IMR-90 (cell line): ENCODE measurements at regions not wholly inside any gene's neighbourhood (a gene's known extent, or its start where the extent isn't known, plus 50 kb on each side); places are given as distances from the start of the nearest gene placed in this dataset.

ENCODE experiments used
- ATAC-seq: fragments of 200-7000 bp; cut with Tn5 transposase; 2 replicates; pipeline ENCODE4 v1.9.1; 2020; ENCODE audit warnings: low read depth, mild to moderate bottlenecking, moderate library complexity
- BruUV-seq: library from RNA; stranded (reverse); fragments of 400-500 nt; replicated peaks from 2 replicates; lab custom pipeline; 2021; lab: Mats Ljungman, UMichigan
- CTCF ChIA-PET: fragments of 300-600 bp; formaldehyde crosslinking; extraction: SDS; loops from one replicate; lab custom pipeline; 2021; ENCODE audit warnings: antibody characterized with exemption; lab: Yijun Ruan, JAX
- POLR2A ChIA-PET: fragments of 300-600 bp; sonication (Branson Sonifier 250); formaldehyde crosslinking; loops from one replicate; lab custom pipeline; 2022; ENCODE audit warnings: antibody characterized with exemption; ENCODE audit not compliant: unreplicated experiment; lab: Charles Lee
- DNase-seq: peaks from one replicate; pipeline ENCODE4 v3.0.0; 2013
- H2AFZ ChIP-seq: replicated peaks from 2 replicates; pipeline ENCODE3; 2013; ENCODE audit warnings: low read length, mild to moderate bottlenecking; ENCODE audit not compliant: poor library complexity
- H2AK5ac ChIP-seq: 2 replicates; pipeline ENCODE4 v1.6.1; 2013; ENCODE audit warnings: low read depth, low read length, inconsistent platforms
- H2AK9ac ChIP-seq: replicated peaks from 2 replicates; pipeline ENCODE3; 2013; ENCODE audit warnings: mild to moderate bottlenecking, low read depth, low read length, moderate library complexity; ENCODE audit not compliant: poor library complexity
- H2BK120ac ChIP-seq: 2 replicates; pipeline ENCODE4 v1.6.1; 2013; ENCODE audit warnings: low read depth, low read length, inconsistent platforms
- H2BK15ac ChIP-seq: 3 replicates; pipeline ENCODE4 v1.6.1; 2013; ENCODE audit warnings: low read depth, low read length, inconsistent platforms
- H2BK20ac ChIP-seq: 2 replicates; pipeline ENCODE4 v1.6.1; 2013; ENCODE audit warnings: low read depth, mild to moderate bottlenecking, inconsistent platforms, low read length, moderate library complexity
- H2BK5ac ChIP-seq: 2 replicates; pipeline ENCODE4 v1.6.1; 2013; ENCODE audit warnings: mild to moderate bottlenecking, low read depth, low read length, inconsistent platforms; ENCODE audit not compliant: poor library complexity, severe bottlenecking
- H3K14ac ChIP-seq: replicated peaks from 2 replicates; pipeline ENCODE4 v1.6.1; 2013; ENCODE audit warnings: low read depth, low read length, inconsistent platforms
- H3K18ac ChIP-seq: 2 replicates; pipeline ENCODE4 v1.6.1; 2013; ENCODE audit warnings: low read depth, low read length, control low read depth
- H3K23ac ChIP-seq: 2 replicates; pipeline ENCODE4 v1.6.1; 2013; ENCODE audit warnings: low read depth, low read length, inconsistent platforms
- H3K27ac ChIP-seq: 2 replicates; pipeline ENCODE4 v1.5.1; 2013; ENCODE audit warnings: mild to moderate bottlenecking, control low read depth, low read length; ENCODE audit not compliant: insufficient read depth
- H3K27me3 ChIP-seq: 2 replicates; pipeline ENCODE4 v1.6.1; 2013; ENCODE audit warnings: low read length; ENCODE audit not compliant: control insufficient read depth, insufficient read depth
- H3K36me3 ChIP-seq: 2 replicates; pipeline ENCODE4 v1.6.1; 2013; ENCODE audit warnings: low read length, mixed read lengths; ENCODE audit not compliant: control insufficient read depth, insufficient read depth
- H3K4ac ChIP-seq: 2 replicates; pipeline ENCODE4 v1.6.1; 2013; ENCODE audit warnings: low read depth, low read length, inconsistent platforms
- H3K4me1 ChIP-seq: 2 replicates; pipeline ENCODE4 v1.6.1; 2013; ENCODE audit warnings: low read length, mixed read lengths; ENCODE audit not compliant: control insufficient read depth, insufficient read depth
- H3K4me2 ChIP-seq: 2 replicates; pipeline ENCODE4 v1.6.1; 2013; ENCODE audit warnings: low read depth, mild to moderate bottlenecking, control low read depth, low read length, moderate library complexity
- H3K4me3 ChIP-seq: 2 replicates; pipeline ENCODE4 v1.5.1; 2013; ENCODE audit warnings: low read depth, mild to moderate bottlenecking, control low read depth, low read length, moderate library complexity; ENCODE audit not compliant: insufficient read depth
- H3K56ac ChIP-seq: 2 replicates; pipeline ENCODE4 v1.6.1; 2013; ENCODE audit warnings: low read length, inconsistent platforms; ENCODE audit not compliant: insufficient read depth; ENCODE audit errors: extremely low read depth
- H3K79me1 ChIP-seq, 2 experiments: 2 replicates each; pipeline ENCODE4 v1.6.1; 2013; ENCODE audit warnings: low read length in 2 of 2, inconsistent platforms in 1 of 2, low read depth in 1 of 2
- H3K9ac ChIP-seq: 2 replicates; pipeline ENCODE4 v1.6.1; 2013; ENCODE audit warnings: low read depth, low read length, control low read depth
- H3K9me1 ChIP-seq: 2 replicates; pipeline ENCODE4 v1.6.1; 2013; ENCODE audit warnings: low read length, inconsistent platforms; ENCODE audit not compliant: insufficient read depth
- H3K9me3 ChIP-seq: 2 replicates; pipeline ENCODE4 v1.6.1; 2013; ENCODE audit warnings: low read length; ENCODE audit not compliant: control insufficient read depth, insufficient read depth
- H4K20me1 ChIP-seq: 2 replicates; pipeline ENCODE4 v1.6.1; 2013; ENCODE audit warnings: low read length, inconsistent platforms; ENCODE audit not compliant: insufficient read depth
- H4K5ac ChIP-seq: 2 replicates; pipeline ENCODE4 v1.6.1; 2013; ENCODE audit warnings: mild to moderate bottlenecking, low read depth, low read length, control low read depth
- H4K8ac ChIP-seq, 2 experiments: 2 replicates each; pipeline ENCODE4 v1.6.1; 2013; ENCODE audit warnings: low read depth in 2 of 2, low read length in 2 of 2, control low read depth in 1 of 2, inconsistent platforms in 1 of 2
- H4K91ac ChIP-seq: 2 replicates; pipeline ENCODE4 v1.6.1; 2013; ENCODE audit warnings: low read depth, low read length, inconsistent platforms; ENCODE audit not compliant: insufficient read depth
- BHLHE40 ChIP-seq: fragments of 150-350 bp; IDR thresholded peaks from 2 replicates; pipeline ENCODE4 v1.6.1; 2016; ENCODE audit warnings: mild to moderate bottlenecking, low read depth, low read length
- CEBPB ChIP-seq: IDR thresholded peaks from 2 replicates; pipeline ENCODE4 v1.6.1; 2012; ENCODE audit warnings: low read depth, low read length, improper control_type of control experiment
- CHD1 ChIP-seq: IDR thresholded peaks from 2 replicates; pipeline ENCODE4 v1.6.1; 2012; ENCODE audit warnings: low read depth, low read length, improper control_type of control experiment
- CTCF ChIP-seq: conservative IDR thresholded peaks from 2 replicates; pipeline ENCODE4 v1.5.1; 2012; ENCODE audit warnings: mild to moderate bottlenecking, low read depth, low read length, improper control_type of control experiment
- ELK1 ChIP-seq: fragments of 150-350 bp; IDR thresholded peaks from 2 replicates; pipeline ENCODE4 v1.6.1; 2016; ENCODE audit warnings: low read depth, mild to moderate bottlenecking, low read length, moderate library complexity, borderline replicate concordance
- FOS ChIP-seq: fragments of 150-350 bp; IDR thresholded peaks from 2 replicates; pipeline ENCODE4 v1.6.1; 2016; ENCODE audit warnings: low read depth, low read length
- MAFK ChIP-seq: IDR thresholded peaks from 2 replicates; pipeline ENCODE4 v1.6.1; 2012; ENCODE audit warnings: low read depth, low read length, improper control_type of control experiment
- MAZ ChIP-seq: IDR thresholded peaks from 2 replicates; pipeline ENCODE4 v1.6.1; 2012; ENCODE audit warnings: low read depth, mild to moderate bottlenecking, low read length, improper control_type of control experiment, moderate library complexity, borderline replicate concordance
- MXI1 ChIP-seq: IDR thresholded peaks from 2 replicates; pipeline ENCODE4 v1.6.1; 2012; ENCODE audit warnings: low read depth, mild to moderate bottlenecking, low read length, moderate library complexity, borderline replicate concordance
- NFE2L2 ChIP-seq: fragments of 150-350 bp; IDR thresholded peaks from 2 replicates; pipeline ENCODE4 v1.6.1; 2016; ENCODE audit warnings: low read depth, mild to moderate bottlenecking, low read length
- POLR2A ChIP-seq: IDR thresholded peaks from 2 replicates; pipeline ENCODE4 v1.6.1; 2012; ENCODE audit warnings: mild to moderate bottlenecking, low read depth, low read length
- RAD21 ChIP-seq: IDR thresholded peaks from 2 replicates; pipeline ENCODE4 v1.6.1; 2012; ENCODE audit warnings: low read length, improper control_type of control experiment
- RCOR1 ChIP-seq: IDR thresholded peaks from 2 replicates; pipeline ENCODE4 v1.6.1; 2012; ENCODE audit warnings: mild to moderate bottlenecking, low read length, improper control_type of control experiment; ENCODE audit not compliant: insufficient replicate concordance
- RFX5 ChIP-seq: IDR thresholded peaks from 2 replicates; pipeline ENCODE4 v1.8.0; 2012; ENCODE audit warnings: low read depth, mild to moderate bottlenecking, low read length, moderate library complexity
- SMC3 ChIP-seq: fragments of 150-350 bp; IDR thresholded peaks from 2 replicates; pipeline ENCODE4 v1.6.1; 2016; ENCODE audit warnings: low read depth, mild to moderate bottlenecking, antibody characterized with exemption, low read length, moderate library complexity
- USF2 ChIP-seq: fragments of 150-350 bp; IDR thresholded peaks from 2 replicates; pipeline ENCODE4 v1.6.1; 2017; ENCODE audit warnings: mild to moderate bottlenecking, antibody characterized with exemption, low read length, low read depth
- WGBS, 2 experiments: methylation state at CpG; one replicate each; pipeline versions ENCODE4 v1.1.5 to v1.1.7; 2013; ENCODE audit warnings: missing lambda C conversion rate in 2 of 2; ENCODE audit not compliant: insufficient read length in 1 of 2; ENCODE audit errors: extremely low coverage in 2 of 2; 5-methylcytosine and 5-hydroxymethylcytosine counted together
- dilution Hi-C: fragments of 300-500 bp; cut with HindIII; formaldehyde crosslinking; loops from one replicate; pipeline ENCODE4 v1.14.3; 2018; ENCODE audit warnings: low sequenced_read_pairs; ENCODE audit not compliant: unreplicated experiment
- in situ Hi-C: fragments of 300-500 bp; cut with MboI; formaldehyde crosslinking; loops from 3 replicates; pipeline ENCODE4 v1.14.3; 2019; ENCODE audit warnings: low sequenced_read_pairs, inconsistent platforms, mixed read lengths
- intact Hi-C: fragments of 100-400 bp; cut with micrococcal nuclease; formaldehyde crosslinking; loops from 2 replicates; pipeline ENCODE4 v1.10.0; 2022

DNA sequence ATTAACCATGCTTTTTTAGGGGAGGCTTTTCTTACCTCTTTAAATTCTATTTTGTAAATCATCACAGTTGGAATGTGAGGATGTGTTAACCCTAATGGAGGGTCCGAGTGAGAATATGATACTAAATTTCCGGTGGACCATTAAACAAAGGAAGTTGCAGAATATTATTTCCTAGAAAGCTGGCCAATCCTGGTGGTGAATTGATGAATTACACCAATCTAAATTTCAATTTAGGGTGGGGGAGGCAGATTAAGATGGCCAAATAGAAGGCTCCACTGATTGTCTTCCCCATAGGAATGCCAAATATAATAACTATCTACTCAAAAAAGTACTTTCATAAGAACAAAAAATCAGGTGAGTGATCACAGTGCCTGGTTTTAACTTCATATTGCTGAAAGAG is 1045.6 kb downstream of the GLUD2 start:
- Histone ChIP-seq H2BK120ac (no peak overlapping the region), H3K9me3 (peaks cover 7% of the 10 kb centered on the region; the same call in 1 of the 2 replicates), H2BK20ac (no peak overlapping the region), H4K20me1 (no peaks in the 10 kb centered on the region), H3K14ac (no peak overlapping the region), H3K79me1 (no peaks in the 10 kb centered on the region), H2AK5ac (no peak overlapping the region), H3K4ac (no peak overlapping the region), H2AK9ac (no peak overlapping the region), H4K8ac (no peak overlapping the region), H3K18ac (no peak overlapping the region), H4K91ac (no peak overlapping the region), H3K4me3 (no peak overlapping the region), H3K36me3 (no peaks in the 10 kb centered on the region), H2BK5ac (no peak overlapping the region), H2AFZ (no peak overlapping the region), H3K27ac (no peak overlapping the region), H3K27me3 (no peaks in the 10 kb centered on the region), H2BK15ac (no peak overlapping the region), H3K56ac (no peak overlapping the region), H3K4me1 (no peaks in the 10 kb centered on the region), H3K9me1 (no peaks in the 10 kb centered on the region), H3K9ac (no peak overlapping the region), H4K5ac (no peak overlapping the region), H3K23ac (no peak overlapping the region), H3K4me2 (no peak overlapping the region)
- no CpG with 5 or more reads among the region's 2 CpGs for WGBS, 2 experiments
- ATAC-seq (no peak), DNase-seq (no peak)
- TF ChIP-seq FOS (no peak), MXI1 (no peak), MAZ (no peak), CHD1 (no peak), NFE2L2 (no peak), ELK1 (no peak), MAFK (no peak), CEBPB (no peak), RFX5 (no peak), BHLHE40 (no peak), RAD21 (no peak), SMC3 (no peak), USF2 (no peak), CTCF (no peak), POLR2A (no peak), RCOR1 (no peak)
- ChIA-PET POLR2A (no interaction called here), CTCF (no interaction called here)
- intact Hi-C loops, result no loop called here
- in situ Hi-C loops, result no loop called here
- dilution Hi-C loops, result no loop called here
- BruUV-seq, result no TSS peak
